GM19240 (cell line): ENCODE measurements at regions not wholly inside any gene's neighbourhood (a gene's known extent, or its start where the extent isn't known, plus 50 kb on each side); places are given as distances from the start of the nearest gene placed in this dataset.
"Not testable (repeated sequence)": the region's sequence is repeated elsewhere in the genome, so short reads cannot be mapped to it uniquely, and the experiment has no call there.

Source experiments
- DNase-seq: peaks from one replicate; pipeline ENCODE4 v3.0.0; 2011; ENCODE audit warnings: low spot score; ENCODE audit not compliant: insufficient read length

DNA sequence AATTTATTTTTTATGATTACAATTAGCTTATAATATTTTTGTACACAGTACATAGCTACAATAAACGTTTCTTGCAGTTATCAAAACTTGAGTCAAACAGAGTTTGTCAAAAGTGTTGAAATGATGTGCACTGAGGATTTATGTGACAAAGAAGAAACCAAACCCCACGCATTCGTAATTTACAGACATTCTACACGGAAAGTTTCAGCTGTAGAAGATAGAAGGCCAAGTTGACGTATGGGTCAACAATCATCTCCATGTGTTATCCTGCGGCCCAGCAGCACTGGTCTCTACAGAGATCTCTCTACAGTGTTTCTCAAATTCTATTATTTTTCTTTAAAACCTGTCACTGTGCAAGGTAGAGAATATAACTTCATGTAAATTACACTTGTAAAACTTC, 1507.6 kb downstream of the PCDH9 start:
- DNase-seq: no peak

DNA sequence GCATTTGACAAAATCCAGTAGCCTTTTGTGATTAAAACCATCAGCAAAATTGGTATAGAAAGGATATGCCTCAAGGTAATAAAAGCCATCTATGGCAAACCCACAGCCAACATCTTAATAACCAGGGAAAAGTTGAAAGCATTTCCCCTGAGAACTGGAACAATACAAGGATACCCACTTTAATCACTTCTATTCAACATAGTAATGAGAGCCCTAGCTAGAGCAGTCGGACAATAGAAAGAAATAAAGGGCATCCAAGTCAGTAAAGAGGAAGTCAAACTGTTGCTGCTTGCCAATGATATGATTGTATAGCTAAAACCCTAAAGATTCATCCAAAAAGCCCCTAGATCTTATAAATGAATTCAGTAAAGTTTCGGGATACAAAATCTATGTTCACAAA, 1510.3 kb downstream of the PCDH9 start:
- no peak for DNase-seq

- DNase-seq: no peak
Measured at GRCh38 chr13:65710514-65710913, 1519.6 kb downstream of the PCDH9 start.

DNA sequence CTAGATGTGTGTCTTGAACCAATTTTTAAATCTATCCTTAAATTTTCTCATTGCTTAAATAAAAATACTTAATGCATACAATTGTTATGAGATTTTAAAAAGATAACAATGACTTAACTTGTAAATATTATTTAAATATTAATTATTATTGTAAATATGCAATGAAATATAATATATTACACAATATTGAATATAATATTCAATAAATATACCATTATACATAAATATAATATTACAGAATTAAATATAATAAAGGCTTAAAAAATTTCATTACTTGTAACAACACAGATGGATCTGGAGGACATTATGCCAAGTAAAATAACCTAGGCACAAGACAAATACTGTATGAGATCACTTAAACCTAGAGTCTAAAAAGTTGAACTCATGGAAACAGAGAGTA, 1532.3 kb downstream of the PCDH9 start:
- DNase-seq: no peak

- DNase-seq: no peak
Measured at GRCh38 chr13:65679240-65679639, 1550.9 kb downstream of the PCDH9 start.

DNA sequence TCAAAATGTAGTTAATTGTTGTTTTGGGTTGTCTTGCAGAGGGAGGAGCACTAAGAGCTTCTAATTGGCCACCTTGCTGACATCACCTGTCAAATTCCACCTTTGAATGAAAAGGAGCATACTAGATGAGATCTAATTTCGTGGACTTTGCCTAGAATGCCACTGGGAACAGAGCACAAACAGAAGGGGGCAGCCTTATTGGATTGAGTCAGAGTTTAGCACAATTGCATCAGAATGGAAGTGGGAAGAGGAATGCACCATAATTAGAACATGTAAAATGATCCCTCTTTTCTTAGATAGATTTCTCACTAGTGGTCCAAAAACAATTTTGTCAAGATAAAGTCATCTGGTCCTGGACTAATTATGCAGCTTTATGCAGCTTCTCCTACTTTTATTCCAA, 1552.2 kb downstream of the PCDH9 start:
- DNase-seq: no peak

- DNase-seq: not testable (repeated sequence)
Measured at GRCh38 chr13:65675383-65675782, 1554.8 kb downstream of the PCDH9 start.

GRCh38 chr13:65670014-65670625, 1560.0 kb downstream of the PCDH9 start:
- DNase-seq: no peak

DNA sequence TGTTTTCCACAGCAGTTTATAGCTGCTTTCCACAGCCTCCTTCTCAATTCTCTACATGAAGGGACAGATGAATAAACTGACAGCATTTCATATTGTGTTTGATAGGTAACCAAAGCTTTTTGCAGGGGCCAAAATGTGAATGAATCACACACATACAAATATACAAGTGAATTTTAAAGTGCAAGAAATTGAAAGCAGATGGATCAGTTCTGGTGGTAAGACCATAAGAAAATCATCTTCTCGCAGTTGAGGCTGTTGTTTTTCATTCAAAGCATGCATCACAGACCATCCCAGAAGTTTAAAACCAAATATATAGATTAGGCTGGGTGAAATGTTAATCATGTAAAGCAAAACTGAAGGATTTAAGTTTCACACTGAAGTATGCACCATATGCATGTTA, 1569.4 kb downstream of the PCDH9 start:
- DNase-seq: no peak

- DNase-seq: no peak
Measured at GRCh38 chr13:65656740-65657329, 1573.3 kb downstream of the PCDH9 start.

DNA sequence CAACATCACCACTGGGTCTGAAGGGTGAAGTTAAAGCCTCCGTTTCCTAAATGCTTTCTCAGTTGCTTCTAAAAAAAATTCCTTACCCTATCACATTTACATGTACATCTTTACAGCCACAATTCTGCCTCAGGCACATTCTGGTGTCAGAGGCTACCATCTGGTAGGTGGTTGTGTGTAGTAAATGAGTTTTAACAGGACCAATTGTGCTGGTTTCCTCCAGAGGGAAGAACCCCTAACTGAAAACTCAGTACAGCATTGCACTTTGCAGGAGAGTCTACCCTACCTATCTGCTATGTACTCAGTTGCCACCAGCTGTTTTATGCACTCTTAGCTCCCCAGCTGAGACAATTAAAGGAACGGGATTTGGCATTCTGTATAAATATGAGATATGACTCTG, 1576.5 kb downstream of the PCDH9 start:
- DNase-seq: no peak

DNA sequence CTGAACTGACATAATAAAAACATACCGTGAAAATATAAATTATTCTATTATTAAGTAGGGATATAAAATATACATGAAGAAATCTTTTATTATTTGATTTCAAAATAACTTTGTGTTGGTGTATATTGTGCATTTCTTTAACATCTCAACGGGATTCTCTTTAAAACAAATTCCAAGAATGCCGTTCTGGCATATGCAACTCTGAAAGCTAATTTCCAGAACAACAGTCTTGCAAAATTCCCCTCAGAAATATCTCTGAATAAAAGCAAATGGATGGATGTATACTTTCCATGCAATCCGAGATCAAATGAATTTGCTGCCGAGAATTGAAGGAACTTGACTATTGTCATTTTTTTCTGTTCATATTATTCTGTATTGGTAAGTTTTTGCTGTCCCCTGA, 1579.8 kb downstream of the PCDH9 start:
- no peak for DNase-seq

GRCh38 chr13:65642996-65643395, 1587.1 kb downstream of the PCDH9 start:
- no peak for DNase-seq

GRCh38 chr13:65642301-65642700, 1587.8 kb downstream of the PCDH9 start:
- no peak for DNase-seq

- DNase-seq: no peak
Measured at GRCh38 chr13:65638572-65639168, 1591.5 kb downstream of the PCDH9 start.

- no peak for DNase-seq
Measured at GRCh38 chr13:65633806-65634205, 1596.3 kb downstream of the PCDH9 start.

DNA sequence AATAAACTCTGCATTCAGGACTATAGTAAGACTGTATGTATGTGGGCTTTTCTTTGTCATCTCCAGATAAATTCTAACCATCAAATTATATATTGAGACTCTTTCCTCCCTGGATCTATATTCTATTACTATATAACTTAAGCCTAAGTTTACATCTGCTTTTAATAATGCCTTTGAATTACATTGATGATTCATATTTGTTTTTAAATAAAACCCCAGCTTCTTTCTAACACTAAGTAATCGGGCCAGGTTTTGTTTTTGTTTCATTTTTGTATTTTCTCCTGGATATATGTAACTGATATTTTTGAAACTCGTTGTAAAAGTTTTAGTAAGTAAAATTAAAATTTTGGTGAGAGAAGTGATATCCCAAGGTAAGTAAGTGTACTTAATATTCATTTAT, 1599.1 kb downstream of the PCDH9 start:
- no peak for DNase-seq

- DNase-seq: no peak
Measured at GRCh38 chr13:65629926-65630325, 1600.2 kb downstream of the PCDH9 start.

- DNase-seq: no peak
Measured at GRCh38 chr13:65623148-65623547, 1607.0 kb downstream of the PCDH9 start.

GRCh38 chr13:65615506-65615905, 1614.6 kb downstream of the PCDH9 start:
- DNase-seq: no peak

GRCh38 chr13:65613004-65613403, 1617.1 kb downstream of the PCDH9 start:
- no peak for DNase-seq

DNA sequence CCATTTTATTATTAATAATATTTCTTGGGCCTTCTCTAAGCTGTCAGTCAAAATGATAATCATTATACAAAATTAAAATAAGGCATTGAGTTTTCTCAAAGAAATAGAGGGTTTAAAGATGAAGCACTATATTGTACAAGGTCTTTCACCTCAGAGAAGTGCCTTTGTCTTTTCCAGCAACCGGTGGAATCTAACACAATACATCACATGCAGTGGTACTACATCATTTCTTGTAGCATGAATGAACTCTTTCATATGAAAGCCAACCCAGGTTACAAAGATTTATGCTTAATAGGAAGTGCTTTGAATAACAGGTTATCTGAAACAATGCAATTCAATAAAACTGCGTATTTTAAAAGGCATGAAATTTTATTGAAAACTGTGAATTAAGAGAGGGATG, 1620.8 kb downstream of the PCDH9 start:
- no peak for DNase-seq

- no peak for DNase-seq
Measured at GRCh38 chr13:65606622-65607021, 1623.5 kb downstream of the PCDH9 start.
